NCI-H524 treated with DMSO at 0.1 percent for 48 hours (cell line): ENCODE measurements at regions not wholly inside any gene's neighbourhood (a gene's known extent, or its start where the extent isn't known, plus 50 kb on each side); places are given as distances from the start of the nearest gene placed in this dataset.
A peak's percentile ranks its signal among the peaks of the same experiment; 100 is the strongest.

Experiments used
- DNase-seq: peaks from one replicate; lab custom pipeline; 2025; lab: John Stamatoyannopoulos, UW

- no peak for DNase-seq
Measured at GRCh38 chr2:103959174-103960128, 894.5 kb upstream of the POU3F3 start.

DNA sequence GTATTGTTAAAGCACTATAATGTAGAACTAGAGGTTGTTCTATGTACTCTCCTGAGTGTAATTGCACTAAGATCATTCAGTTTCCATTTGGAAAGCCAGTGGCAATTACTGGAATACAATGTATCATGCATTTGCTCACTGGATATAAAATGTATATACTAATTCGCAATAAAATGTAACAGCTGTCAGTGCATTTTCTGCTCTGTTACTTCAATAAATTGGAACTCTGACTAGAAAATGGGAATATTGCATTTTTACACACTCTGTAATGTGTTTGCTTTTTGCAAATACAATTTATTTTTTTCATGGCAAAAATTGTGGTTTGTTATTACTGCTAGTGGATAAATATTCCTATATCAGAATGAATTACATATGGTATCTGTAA is 893.8 kb upstream of the POU3F3 start:
- DNase-seq: no peak

DNA sequence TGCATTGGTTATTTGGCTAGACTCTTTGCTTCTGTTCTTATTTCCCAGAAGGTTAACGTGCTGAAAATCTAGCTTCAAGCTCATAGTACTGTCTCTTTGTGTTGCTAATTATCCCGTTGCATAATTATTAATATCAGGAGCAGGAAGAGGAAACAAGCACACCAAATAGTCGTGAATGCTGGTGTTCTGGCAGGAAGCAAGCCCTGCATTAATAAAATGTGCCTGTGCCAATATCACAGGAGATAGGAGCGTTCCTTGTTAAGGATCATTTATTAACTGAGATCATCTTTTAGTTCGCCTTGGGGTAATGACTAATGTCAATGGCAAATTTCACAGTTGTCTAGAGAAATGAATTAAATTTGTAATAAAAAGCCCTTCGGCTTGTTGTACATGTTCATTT is 893.0 kb upstream of the POU3F3 start:
- DNase-seq: no peak

DNA sequence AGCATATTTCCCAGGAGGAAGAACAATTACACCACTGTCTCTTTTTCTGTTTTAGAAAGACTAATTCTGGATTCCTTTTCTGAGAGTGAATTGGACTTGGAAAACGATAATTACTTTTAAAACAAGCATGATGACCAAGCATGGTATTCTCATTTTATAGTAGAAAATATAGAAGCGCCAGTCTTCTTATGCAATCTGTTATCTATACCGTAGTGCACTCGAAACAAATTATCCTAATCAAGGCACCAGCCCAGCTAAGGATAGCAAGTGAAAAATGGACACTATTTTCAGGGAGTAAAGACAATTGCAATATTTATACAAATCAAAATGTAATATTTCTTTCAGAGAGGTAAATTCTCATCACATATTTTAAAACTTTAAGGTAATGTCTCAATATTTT is 892.1 kb upstream of the POU3F3 start:
- DNase-seq: no peak

DNA sequence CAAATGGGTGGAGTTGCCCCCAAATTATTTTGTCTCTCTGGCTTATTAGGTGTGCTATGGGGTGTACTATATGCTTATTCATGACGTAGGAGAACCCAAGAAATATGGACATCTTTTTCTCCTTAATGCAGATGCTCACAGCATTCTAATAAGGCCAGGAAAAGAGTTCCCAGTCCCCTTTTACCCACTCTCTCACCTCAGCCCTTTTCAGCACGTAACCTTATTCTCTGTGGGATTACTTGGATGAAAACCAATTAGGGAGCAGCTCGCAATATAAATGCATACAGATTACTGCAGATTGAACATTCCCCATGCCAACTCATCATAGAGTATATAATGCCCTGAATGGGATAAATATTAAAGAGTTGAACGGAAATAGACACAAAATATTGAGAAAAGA is 891.2 kb upstream of the POU3F3 start:
- DNase-seq: no peak

GRCh38 chr2:103963146-103963725 is 890.7 kb upstream of the POU3F3 start:
- no peak for DNase-seq

DNA sequence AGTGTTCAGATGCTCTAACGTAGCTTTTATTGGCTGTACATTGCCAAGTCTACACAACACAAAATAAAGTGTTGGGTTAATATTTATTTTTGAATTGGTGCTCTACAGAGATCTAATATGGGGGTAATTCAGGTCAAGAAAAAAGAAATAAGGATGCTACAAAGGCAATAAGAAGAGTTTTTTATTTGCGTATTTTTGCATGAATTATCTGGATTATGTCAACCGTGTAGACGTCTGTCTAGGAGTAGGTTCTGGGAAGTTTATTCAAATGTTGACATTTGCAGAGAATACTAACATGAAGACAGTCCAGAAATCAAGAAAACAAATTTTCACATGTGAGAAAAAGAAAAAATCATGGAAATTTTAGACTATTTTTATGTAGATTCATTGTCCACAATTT is 876.7 kb upstream of the POU3F3 start:
- DNase-seq: no peak

GRCh38 chr2:103977668-103978067 is 876.2 kb upstream of the POU3F3 start:
- no peak for DNase-seq

DNA sequence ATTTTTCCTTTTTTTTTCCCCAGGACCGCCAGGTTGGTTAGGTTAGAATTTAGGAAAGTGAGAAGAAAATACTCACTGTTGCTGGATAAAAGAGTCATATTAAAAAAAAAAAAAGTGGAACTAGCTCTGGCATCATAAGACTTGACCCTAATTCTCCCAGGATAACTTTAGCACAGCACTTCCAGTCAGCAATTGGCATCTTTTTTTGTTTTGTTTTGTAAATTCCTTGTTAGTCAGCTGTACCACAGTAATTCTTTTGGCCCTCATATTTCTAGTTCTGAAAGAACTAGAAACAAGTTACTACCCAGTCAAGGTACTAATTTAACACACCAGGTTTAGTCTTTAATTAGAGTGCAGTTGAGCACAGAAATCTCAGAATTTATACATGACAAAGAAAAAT is 873.5 kb upstream of the POU3F3 start:
- DNase-seq: no peak

GRCh38 chr2:103982691-103983090 is 871.2 kb upstream of the POU3F3 start:
- DNase-seq: no peak

DNA sequence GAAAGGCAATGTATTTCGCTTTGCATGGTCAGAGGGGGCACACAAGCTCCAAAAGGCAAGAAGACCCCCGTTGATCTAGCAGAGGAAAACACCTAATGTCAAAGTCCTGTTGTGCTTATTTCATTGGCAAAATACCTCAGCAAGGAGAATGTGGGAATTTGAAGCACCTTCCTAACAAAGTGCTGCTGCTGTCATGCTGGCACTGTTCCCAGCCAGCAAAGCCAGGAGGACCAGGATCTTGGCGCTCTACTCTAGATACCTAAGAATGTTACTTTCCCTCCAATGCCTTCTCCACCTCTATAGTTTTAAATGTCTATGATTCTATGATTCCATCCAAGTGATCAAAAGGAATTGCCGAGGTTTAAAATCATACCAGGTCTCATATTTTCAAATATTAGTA is 867.9 kb upstream of the POU3F3 start:
- no peak for DNase-seq

DNA sequence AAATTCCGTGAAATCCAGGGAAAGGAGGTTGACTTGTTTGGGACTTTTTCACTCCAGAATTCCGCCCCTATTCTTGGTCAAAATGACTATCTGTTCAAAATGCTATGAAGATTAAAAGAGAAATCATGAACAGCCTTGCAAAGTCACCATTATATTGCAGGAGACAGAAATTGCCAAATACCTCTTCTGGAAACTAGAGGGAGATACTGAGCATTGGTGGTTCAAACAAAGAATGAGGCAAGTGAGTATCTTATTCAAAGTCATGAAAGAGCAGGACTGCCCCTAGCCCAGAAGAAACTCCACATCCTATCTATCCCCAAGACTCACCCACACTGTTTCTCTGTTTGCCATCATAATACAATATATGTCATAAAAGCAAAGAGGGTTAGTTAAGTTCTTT is 862.3 kb upstream of the POU3F3 start:
- no peak for DNase-seq

GRCh38 chr2:104004821-104005220 is 849.1 kb upstream of the POU3F3 start:
- DNase-seq: no peak

DNA sequence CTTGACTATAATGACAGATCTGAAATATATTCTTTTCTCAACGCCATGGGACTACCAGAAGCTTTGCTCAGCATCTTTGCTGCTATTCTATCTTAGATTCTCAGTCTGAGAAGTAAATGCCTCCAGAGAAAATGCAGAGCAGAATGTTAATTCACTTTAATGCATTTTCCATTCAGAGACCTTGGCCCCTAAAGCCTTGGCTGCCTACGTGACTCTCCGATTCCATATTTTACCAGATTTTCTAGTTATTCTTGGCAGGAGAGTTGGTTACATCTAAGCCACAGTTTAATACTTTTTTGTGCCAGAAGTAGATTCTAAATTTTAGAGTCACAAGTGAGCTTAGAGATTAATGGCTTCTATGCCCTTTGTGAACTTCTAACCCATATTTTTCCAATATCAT is 837.1 kb upstream of the POU3F3 start:
- DNase-seq: no peak

- DNase-seq: no peak
Measured at GRCh38 chr2:104023306-104023705, 830.6 kb upstream of the POU3F3 start.

GRCh38 chr2:104023765-104024164 is 830.1 kb upstream of the POU3F3 start:
- DNase-seq: no peak

DNA sequence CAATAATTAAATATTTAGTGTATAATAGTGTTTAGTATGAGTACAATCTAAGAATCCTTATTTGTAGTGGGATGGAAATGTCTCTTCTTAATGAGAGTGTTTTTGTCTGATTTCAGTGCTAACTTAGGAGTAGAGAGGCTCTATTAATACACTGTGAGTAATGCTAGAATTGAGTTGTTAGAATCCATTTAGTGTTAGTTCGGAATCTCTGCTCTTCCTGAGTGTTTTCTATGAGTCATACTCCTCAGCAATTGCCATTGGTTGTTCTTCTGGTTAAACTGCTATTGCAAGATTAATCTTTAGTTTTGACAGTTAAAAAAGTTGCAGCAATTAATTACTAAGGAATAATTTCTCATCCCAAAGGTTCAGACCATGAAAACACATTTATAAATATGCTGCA is 828.6 kb upstream of the POU3F3 start:
- DNase-seq: no peak

DNA sequence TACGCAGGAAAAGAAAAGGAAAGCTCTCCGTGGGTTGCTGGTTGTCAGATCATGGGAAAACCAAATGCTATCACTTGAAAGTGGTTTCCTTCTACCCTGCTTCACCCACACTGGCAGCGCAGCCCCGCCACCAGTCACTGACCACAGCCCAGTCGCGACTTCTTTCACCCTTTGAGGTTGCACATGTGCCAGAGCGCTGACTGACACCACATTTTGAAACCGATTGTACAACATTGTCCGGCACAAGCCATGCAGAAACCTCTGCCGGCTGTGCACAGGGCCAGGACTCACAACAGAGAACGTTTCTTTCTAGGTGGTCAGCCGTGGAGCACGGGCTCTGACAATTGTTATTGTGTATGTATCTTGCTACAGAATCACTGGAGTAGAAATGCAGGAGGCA is 827.2 kb upstream of the POU3F3 start:
- DNase-seq: no peak

GRCh38 chr2:104027321-104027720 is 826.6 kb upstream of the POU3F3 start:
- no peak for DNase-seq

GRCh38 chr2:104028061-104028460 is 825.9 kb upstream of the POU3F3 start:
- peak; percentile 57 for DNase-seq

DNA sequence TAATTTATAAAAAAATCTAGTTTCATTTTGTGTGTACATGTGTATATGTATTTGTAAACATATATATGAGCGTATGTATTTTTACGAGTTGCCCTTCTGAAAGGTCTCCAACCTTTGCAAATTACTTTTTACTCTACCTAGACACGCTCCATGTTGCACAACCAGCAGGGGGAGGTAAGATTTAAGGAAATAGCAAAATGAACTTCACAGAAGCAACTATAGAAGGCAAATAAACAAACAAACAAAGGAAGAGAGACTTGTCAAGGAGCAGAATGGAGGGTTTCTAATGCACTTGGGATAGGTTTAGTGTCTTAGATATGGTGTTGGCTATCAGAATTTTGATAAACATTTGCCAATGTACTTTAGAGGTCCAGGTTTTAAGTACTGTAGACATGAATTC is 820.5 kb upstream of the POU3F3 start:
- DNase-seq: no peak

GRCh38 chr2:104040771-104041170 is 813.1 kb upstream of the POU3F3 start:
- no peak for DNase-seq

- no peak for DNase-seq
Measured at GRCh38 chr2:104041351-104041750, 812.6 kb upstream of the POU3F3 start.

DNA sequence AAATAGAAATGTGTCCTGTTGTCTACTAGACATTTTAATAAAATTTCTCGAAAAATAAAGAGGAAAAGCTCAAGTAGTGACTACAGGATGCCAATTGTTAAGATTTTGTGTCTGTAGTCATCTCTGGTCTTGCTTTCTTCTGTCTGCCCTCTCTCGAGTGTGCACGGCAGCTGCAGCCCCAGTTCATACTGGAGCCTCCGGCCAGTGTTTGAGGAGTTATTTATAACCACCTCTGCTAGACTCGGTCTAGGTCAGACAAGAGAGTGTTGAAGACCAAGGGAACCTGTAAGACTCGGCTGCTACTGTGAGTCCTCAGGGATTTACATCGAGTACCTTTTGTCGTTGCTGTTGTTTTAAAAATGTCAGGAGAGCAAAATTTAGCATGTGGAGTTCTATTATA is 810.1 kb upstream of the POU3F3 start:
- DNase-seq: no peak
